ENCODE measurements at regions not wholly inside any gene's neighbourhood (a gene's known extent, or its start where the extent isn't known, plus 50 kb on each side); places are given as distances from the start of the nearest gene placed in this dataset.

DNA sequence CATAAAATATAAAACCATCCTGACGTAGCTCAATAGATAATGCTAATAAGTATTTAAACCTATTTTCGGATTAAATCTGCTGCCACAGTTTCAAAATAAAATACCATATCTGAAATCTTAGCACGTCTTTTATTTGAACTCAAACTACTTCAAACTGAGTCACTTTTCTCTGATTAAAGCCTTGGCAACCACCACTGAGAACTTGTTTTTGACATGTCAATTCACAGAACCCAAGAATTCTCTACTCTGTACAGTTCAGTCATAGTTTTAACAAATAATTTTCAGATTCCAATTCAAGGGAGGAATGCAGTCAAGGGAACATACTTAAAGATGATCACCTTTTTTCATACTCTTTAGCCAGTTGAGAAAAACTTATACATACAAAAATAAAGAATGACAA lies 643.2 kb downstream of the KCNT2 start:
- no peak for TF ChIP-seq CREB1 (IDR thresholded peaks at IDR 0.05; ENCODE audit: low read depth)
- no peak for TF ChIP-seq CUX1 (IDR thresholded peaks at IDR 0.05; ENCODE audit: insufficient replicate concordance, low read depth, low read length)
- TF ChIP-seq CHD2 (IDR thresholded peaks at IDR 0.05; ENCODE audit: borderline replicate concordance, low read depth, low read length), result no peak
- no peak for TF ChIP-seq MYC (IDR thresholded peaks at IDR 0.05; ENCODE audit: insufficient read depth, insufficient read length, insufficient replicate concordance, low read length, severe bottlenecking)
- TF ChIP-seq CTCF (IDR thresholded peaks at IDR 0.05 in 2 of 3, conservative IDR thresholded peaks at IDR 0.05 in 1 of 3; ENCODE audit: control insufficient read depth in 2 of 3, extremely low read depth in 1 of 3, insufficient read depth in 1 of 3, low read depth in 3 of 3, low read length in 3 of 3), result no peak
- no peak for TF ChIP-seq POLR2A (IDR thresholded peaks at IDR 0.05; ENCODE audit: low read depth, low read length)
- no peak for TF ChIP-seq CBFB (IDR thresholded peaks at IDR 0.05; ENCODE audit: low read depth)
- TF ChIP-seq POLR2AphosphoS5 (IDR thresholded peaks at IDR 0.05; ENCODE audit: low read length), result no peak
- TF ChIP-seq E2F4 (IDR thresholded peaks at IDR 0.05; ENCODE audit: low read depth, low read length), result no peak
- no peak for TF ChIP-seq NFIC (IDR thresholded peaks at IDR 0.05; ENCODE audit: low read depth, low read length)
- TF ChIP-seq ZBTB11 (CRISPR knock-in tag; IDR thresholded peaks at IDR 0.05), result no peak
